DMS79 (cell line): ENCODE measurements at regions not wholly inside any gene's neighbourhood (a gene's known extent, or its start where the extent isn't known, plus 50 kb on each side); places are given as distances from the start of the nearest gene placed in this dataset.
"Not testable (repeated sequence)": the region's sequence is repeated elsewhere in the genome, so short reads cannot be mapped to it uniquely, and the experiment has no call there.

ENCODE experiments used
- DNase-seq: peaks from one replicate; lab custom pipeline; 2025; lab: John Stamatoyannopoulos, UW

DNA sequence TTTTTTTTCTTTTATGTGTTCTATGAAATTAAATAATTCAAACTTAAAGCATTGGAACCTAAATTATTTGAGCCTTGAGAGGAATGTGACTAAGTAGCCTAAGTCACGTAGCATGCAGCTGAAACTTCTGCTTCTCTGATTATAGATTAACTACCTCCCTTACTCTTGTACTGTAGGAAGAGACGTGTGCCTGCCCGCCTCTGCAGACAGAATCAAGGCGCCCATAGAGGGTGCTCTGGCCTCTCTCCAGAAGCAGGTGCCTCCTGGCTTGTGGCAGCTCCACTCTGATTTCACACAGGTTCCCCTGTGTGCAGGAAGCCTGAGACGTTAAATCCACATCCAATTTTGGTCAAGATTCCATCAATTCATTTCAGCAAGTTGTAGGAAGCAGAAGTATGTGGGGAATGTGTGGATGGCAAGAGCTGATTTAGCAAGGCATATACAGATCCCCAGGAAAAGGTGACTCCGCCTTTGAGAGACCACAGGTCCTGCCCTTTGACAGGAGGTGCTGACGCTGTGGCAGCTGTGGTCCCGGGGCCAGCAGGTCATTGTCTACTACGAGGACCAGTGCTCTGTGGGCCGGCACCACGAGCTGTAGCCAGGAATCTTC, 1418.8 kb downstream of the CDH11 start:
- DNase-seq = no peak

DNA sequence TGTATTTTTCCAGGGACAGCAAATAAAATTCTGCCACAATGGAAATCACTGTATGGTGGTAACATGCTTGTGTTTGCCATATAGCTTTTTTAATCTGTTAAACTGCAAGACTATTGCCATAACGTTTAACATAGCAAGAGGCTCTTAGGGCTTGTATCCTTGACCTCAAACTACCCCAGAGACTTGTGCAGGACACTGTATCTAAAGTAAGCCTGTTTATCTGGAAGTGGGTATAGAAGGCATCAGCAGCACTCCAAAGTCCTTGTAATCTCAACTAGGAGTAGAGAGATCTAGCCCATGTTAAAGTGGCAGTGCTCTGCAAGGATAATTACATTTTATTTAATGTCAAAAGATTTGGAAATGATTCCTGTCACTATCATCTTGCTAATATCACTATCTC, 1424.1 kb downstream of the CDH11 start:
- no peak for DNase-seq

DNA sequence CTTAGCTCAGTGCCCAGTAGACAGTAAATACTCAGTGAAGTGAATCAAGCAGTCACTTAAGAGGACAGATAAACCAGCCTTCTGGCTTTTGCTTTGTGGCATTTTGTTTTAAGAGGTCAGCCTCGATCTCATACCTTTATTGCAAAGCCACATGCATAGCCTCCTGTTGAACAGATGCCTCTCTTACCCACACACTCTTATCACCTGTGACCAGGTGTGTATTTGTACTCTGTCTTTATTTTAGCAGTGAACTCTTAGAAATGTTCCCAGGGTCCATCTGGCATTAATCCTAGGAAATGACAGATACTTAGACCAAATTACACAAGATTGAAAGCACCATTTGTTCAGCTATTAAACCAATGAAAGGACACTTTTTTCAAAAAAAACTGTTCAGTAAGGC, 1426.5 kb downstream of the CDH11 start:
- no peak for DNase-seq

- no peak for DNase-seq
Observed at GRCh38 chr16:63690961-63691360, 1430.9 kb downstream of the CDH11 start.

GRCh38 chr16:63690267-63690666, 1431.6 kb downstream of the CDH11 start:
- no peak for DNase-seq

DNA sequence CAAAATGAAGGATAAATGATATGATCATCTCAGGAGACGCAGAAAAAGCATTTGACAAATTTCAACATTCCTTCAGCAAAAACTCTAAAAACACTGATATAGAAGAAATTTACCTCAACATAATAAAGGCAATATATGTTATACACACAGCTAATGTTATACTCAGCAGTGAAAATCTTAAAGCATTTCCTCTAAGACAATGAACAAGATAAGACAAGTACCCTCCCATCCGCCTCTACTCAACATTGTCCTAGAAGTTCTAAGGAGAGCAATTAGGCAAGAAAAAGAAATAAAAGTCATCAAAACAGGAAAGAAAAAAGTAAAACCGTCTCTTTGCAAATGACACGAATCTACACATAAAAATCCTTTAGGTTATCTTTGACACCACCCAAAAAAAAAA, 1432.8 kb downstream of the CDH11 start:
- DNase-seq = no peak

GRCh38 chr16:63684149-63685101, 1437.4 kb downstream of the CDH11 start:
- DNase-seq = no peak

- no peak for DNase-seq
Observed at GRCh38 chr16:63682844-63683243, 1439.0 kb downstream of the CDH11 start.

GRCh38 chr16:63672493-63672892, 1449.4 kb downstream of the CDH11 start:
- DNase-seq = no peak

DNA sequence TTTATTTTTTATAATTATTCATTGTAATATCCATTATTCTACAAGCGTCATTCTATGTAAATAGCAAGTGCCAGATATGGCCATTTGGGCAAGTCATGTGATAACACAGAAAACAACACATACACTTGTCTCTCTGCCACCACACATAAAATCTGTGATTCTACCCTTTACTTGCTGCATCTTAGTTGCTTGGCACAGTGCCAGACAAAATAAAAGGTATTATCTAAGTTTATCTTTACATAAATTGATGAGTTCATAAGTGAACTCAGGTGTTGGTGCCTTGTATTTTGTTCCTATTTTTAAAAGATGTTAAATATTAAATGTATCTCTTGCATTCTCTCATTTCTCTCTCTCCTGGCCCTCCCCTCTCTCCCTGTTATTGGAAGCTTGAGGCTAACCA, 1458.7 kb downstream of the CDH11 start:
- DNase-seq = no peak

DNA sequence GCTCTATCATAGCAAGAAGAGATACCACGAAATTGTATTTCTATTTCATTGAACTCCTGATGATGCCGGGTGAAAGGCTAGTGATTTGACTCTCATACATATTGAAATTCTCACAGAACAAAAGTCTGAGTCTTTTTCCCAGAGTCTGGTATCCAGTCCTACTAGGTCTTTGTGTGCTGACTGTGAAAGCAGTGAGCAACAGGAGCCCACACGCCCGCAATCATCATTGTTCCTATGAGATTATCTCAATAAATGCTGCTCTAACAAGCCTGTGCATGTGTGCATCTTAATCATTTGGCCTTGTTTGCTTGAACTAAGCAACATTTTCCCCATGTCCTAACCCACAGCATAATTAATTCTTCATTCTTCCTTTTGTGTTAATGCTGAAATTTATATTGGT, 1466.0 kb downstream of the CDH11 start:
- no peak for DNase-seq

DNA sequence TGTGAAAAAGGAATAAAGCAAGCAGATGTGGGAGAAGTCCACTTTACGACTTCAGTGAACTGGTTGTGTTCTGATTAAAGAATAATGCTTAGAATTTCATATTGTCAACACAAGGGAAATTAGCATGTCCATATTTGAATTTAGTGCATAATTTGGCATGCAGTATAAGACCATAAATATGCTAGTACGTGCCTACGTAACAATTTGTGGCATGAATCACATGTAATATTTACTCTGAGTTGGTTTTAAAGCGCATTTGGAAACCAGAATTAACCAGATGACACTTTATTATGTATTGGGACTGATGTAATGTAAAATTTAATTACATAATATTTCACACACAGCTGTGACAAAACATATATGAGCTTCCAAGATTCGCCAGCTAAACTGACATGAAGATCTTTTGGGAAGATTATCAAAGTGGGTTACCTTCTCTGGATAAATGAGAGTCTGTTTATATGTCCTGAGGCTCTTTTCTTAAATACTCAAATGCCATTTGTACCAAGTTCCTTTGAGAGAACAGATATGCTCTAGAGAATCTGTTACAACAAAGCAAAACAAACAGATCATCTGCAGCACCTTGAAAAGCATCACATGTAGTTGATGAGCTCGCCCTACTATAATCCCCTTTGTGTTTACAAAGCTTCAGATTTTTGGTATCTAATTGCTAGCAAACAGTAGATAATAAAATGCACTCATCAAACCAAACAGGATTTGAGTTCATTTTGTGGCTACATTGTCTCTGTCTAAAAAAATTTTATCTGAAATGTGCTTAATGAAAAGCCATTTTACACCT, 1468.6 kb downstream of the CDH11 start:
- no peak for DNase-seq

DNA sequence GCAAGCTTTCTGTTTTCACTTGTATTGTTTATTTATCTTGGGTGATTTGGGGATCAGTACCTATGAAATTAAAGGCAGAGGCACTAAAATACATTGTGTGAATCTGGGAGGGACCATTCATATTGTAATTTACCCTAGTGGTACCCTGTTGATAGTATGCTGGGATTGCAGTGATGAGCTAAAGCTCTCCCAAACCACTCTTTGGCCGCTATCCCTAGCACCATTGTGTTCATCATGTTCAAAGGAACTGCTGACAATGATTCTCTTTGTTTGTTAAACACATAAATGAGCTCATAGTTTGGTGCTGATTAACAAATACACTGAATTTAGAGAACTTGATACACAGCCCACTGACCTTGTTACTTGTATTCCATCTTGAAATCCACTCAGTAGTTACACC, 1469.8 kb downstream of the CDH11 start:
- DNase-seq = no peak

DNA sequence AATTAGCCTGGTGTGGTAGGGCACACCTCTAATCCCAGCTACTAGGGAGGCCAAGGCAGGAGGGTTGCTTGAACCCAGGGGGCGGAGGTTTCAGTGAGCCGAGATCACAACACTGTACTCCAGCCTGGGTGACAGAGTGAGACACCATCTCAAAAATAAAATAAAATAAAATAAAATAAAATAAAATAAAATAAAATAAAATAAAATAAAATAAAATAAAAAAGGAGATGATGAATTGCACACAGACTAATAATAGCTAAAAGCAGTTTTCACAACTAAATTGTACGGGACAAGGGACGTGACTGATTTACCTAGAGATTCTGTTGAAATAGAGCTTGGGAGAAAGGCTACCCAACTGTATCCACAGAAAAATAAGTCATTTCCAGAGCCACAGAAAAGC, 1471.3 kb downstream of the CDH11 start:
- DNase-seq = no peak

GRCh38 chr16:63633706-63634445, 1488.0 kb downstream of the CDH11 start:
- not testable (repeated sequence) for DNase-seq

DNA sequence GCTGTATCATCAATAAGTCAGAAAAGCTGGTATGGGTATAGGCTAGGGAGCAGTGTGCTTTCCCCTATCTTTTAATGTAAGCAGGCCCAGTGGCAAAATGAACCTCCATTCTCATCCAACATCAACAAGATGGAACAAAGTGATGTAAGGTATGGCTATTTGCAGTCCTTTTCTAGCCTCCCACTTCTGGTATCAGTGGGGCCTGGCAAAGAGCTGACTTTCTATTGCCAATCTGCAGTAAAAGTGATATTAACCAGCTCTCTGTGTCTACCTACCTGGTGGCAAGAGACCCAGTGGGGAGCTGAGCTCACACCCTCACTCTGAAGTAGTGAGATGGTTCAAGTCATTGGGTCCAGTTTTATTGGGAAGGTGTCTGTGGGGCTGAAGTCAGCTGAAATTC, 1492.6 kb downstream of the CDH11 start:
- no peak for DNase-seq

DNA sequence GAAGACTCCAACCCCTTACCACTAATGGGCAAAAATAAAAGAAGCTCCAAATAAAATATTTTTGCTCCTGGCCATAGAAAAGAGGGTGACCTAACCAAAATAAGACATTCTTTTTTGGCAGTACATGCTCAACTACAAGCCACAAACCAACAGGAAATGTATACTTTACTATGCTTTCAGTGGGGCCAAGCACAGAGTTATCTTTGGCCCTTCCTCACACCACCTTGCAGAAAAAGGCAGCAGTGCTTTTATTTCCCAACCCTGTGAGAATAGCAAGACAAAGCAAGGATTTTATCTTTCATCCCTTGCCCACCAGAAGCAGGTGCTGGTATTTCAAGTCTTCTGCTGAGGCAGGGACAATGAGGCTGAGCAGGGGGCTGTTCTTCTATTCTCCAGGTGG, 1493.1 kb downstream of the CDH11 start:
- DNase-seq = no peak

GRCh38 chr16:63625126-63625525, 1496.7 kb downstream of the CDH11 start:
- DNase-seq = no peak

DNA sequence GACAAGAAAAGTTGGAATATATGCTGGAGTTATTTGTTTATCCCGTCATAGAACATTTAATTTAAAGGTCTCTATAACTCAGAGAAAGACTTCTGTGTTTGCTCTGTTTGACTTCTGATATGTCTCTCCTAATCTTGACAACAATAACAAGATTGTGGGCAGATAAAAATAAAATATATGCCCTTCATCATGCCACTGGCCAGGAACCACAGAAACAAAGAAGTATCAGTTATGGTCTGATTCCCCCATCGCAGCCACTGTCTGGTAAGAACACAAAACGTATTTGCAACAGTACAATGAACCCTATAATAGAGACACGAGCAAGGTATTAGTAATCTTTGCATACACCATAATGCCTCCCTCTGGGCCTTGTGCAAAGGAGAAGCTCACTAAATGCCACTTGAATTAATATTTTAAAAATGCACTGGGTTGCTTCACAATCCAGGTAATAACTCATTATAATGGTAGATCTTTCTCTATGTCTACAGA, 1498.3 kb downstream of the CDH11 start:
- no peak for DNase-seq

GRCh38 chr16:63618896-63619485, 1502.9 kb downstream of the CDH11 start:
- DNase-seq = no peak

GRCh38 chr16:63617990-63618763, 1503.7 kb downstream of the CDH11 start:
- no peak for DNase-seq
